Panc1 (cell line): ENCODE measurements at regions not wholly inside any gene's neighbourhood (a gene's known extent, or its start where the extent isn't known, plus 50 kb on each side); places are given as distances from the start of the nearest gene placed in this dataset.

Experiments used
- ATAC-seq: fragments of 200-7000 bp; cut with Tn5 transposase; 2 replicates; pipeline ENCODE4 v1.9.1; 2020; ENCODE audit warnings: mild to moderate bottlenecking, moderate library complexity
- BruUV-seq: library from RNA; stranded (reverse); fragments of 400-500 nt; replicated peaks from 2 replicates; lab custom pipeline; 2021; lab: Mats Ljungman, UMichigan
- CTCF ChIA-PET: fragments of 300-600 bp; sonication (Branson Sonifier 250); formaldehyde crosslinking; loops from one replicate; lab custom pipeline; 2022; ENCODE audit warnings: antibody characterized with exemption; lab: Charles Lee
- POLR2A ChIA-PET: fragments of 300-600 bp; sonication (Branson Sonifier 250); formaldehyde crosslinking; loops from one replicate; lab custom pipeline; 2022; ENCODE audit warnings: antibody characterized with exemption; lab: Charles Lee
- DNase-seq: peaks from one replicate; pipeline ENCODE4 v3.0.0-alpha.2; 2010; ENCODE audit warnings: low read depth, low spot score
- H3K27ac ChIP-seq: 2 replicates; pipeline ENCODE4 v1.5.1; 2011; ENCODE audit warnings: mild to moderate bottlenecking, low read length, inconsistent platforms
- H3K27me3 ChIP-seq: fragments of 200-500 bp; sonication (Bioruptor generic); 2 replicates; pipeline ENCODE4 v1.6.0; 2014; ENCODE audit warnings: low read length, inconsistent platforms; ENCODE audit not compliant: control insufficient read depth, insufficient read depth
- H3K36me3 ChIP-seq: fragments of 200-500 bp; sonication (Bioruptor generic); 2 replicates; pipeline ENCODE4 v1.5.1; 2014; ENCODE audit warnings: inconsistent platforms, mild to moderate bottlenecking, low read length, moderate library complexity; ENCODE audit not compliant: control insufficient read depth, insufficient read depth
- H3K4me1 ChIP-seq: 2 replicates; pipeline ENCODE4 v1.5.1; 2011; ENCODE audit warnings: inconsistent platforms, mild to moderate bottlenecking, low read length, moderate library complexity; ENCODE audit not compliant: control insufficient read depth, insufficient read depth
- H3K4me3 ChIP-seq, 2 experiments: 2 replicates each; pipeline ENCODE4 v1.5.1; 2011 to 2012; ENCODE audit warnings: low read depth in 2 of 2, low read length in 2 of 2, mild to moderate bottlenecking in 2 of 2, inconsistent platforms in 1 of 2, moderate library complexity in 1 of 2
- H3K9me3 ChIP-seq: fragments of 200-500 bp; sonication (Bioruptor generic); 2 replicates; pipeline ENCODE4 v1.5.1; 2014; ENCODE audit warnings: low read depth, mild to moderate bottlenecking, inconsistent platforms, low read length, moderate library complexity; ENCODE audit not compliant: control insufficient read depth, insufficient read depth
- POLR2AphosphoS5 ChIP-seq: IDR thresholded peaks from 2 replicates; pipeline ENCODE4 v1.6.1; 2012; ENCODE audit warnings: mild to moderate bottlenecking, low read depth, low read length, moderate library complexity
- SIN3A ChIP-seq: IDR thresholded peaks from 2 replicates; pipeline ENCODE4 v1.6.1; 2012; ENCODE audit warnings: low read depth, mild to moderate bottlenecking, low read length, moderate library complexity, borderline replicate concordance; ENCODE audit not compliant: insufficient read depth
- TCF7L2 ChIP-seq: IDR thresholded peaks from 2 replicates; pipeline ENCODE4 v1.6.1; 2011; ENCODE audit warnings: mild to moderate bottlenecking, low read depth, low read length, inconsistent platforms
- in situ Hi-C: cut with HindIII; loops from 2 replicates; pipeline ENCODE4 v1.10.0; 2016; ENCODE audit warnings: low sequenced_read_pairs, low pct_unique_long_range_greater_than_20kb
- intact Hi-C: fragments of 100-400 bp; cut with micrococcal nuclease; formaldehyde crosslinking; loops from one replicate; pipeline ENCODE4 v1.10.0; 2022; ENCODE audit not compliant: unreplicated experiment
- TF ChIP-seq, protein P1 (sequence below): fragments of 450-650 bp; IDR thresholded peaks from 2 replicates; pipeline ENCODE4 v1.5.1; 2017; ENCODE audit warnings: mild to moderate bottlenecking
- TF ChIP-seq, protein P2 (sequence below), 2 experiments: IDR thresholded peaks; 2 replicates each; pipeline ENCODE4 v1.6.1; 2011 to 2012; ENCODE audit warnings: low read depth in 2 of 2, control low read depth in 1 of 2, low read length in 1 of 2, mild to moderate bottlenecking in 1 of 2, moderate library complexity in 1 of 2; ENCODE audit not compliant: insufficient read depth in 1 of 2

DNA sequence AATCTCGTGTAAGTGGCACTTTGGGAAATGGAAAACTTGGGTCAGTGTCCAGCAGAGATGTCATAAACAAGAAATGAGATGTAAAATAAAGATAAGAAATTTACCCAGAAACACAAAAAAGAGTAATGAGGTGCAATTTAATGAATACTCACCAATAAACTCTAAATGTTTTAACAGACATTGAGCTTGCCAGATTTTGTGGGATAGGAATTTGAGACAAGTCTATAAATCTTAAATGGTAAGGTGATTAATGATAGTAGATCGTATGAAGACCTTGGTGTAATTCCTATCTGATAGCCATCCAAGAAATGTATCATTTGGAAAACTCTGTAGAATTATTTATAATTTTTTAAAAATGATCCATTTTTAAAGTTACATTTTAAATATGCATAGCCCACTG, 682.4 kb downstream of the MAT2B start:
- no TSS peak for BruUV-seq
- TF ChIP-seq, protein P1, sequence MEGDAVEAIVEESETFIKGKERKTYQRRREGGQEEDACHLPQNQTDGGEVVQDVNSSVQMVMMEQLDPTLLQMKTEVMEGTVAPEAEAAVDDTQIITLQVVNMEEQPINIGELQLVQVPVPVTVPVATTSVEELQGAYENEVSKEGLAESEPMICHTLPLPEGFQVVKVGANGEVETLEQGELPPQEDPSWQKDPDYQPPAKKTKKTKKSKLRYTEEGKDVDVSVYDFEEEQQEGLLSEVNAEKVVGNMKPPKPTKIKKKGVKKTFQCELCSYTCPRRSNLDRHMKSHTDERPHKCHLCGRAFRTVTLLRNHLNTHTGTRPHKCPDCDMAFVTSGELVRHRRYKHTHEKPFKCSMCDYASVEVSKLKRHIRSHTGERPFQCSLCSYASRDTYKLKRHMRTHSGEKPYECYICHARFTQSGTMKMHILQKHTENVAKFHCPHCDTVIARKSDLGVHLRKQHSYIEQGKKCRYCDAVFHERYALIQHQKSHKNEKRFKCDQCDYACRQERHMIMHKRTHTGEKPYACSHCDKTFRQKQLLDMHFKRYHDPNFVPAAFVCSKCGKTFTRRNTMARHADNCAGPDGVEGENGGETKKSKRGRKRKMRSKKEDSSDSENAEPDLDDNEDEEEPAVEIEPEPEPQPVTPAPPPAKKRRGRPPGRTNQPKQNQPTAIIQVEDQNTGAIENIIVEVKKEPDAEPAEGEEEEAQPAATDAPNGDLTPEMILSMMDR = no peak

DNA sequence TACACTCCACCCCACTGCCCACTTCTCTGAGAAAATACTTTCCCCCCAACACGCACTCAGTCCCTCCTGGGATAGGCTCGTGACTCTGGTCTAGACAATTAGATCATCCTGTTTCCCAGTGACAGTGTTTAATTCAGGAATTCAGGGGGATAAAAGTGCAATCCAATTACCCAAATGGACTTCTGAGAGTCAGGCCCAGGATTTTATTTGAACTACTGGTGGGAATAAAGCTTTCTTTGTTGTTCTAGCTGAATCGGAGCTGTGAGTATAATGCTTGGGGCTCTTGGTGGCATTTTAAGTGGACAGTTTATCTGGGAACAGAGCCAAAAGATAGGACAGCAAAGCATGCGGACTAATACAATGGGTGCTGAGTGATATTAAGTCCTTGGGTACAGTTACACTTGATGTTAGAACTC, 683.3 kb downstream of the MAT2B start:
- H3K4me3 ChIP-seq = no peak overlapping the region
- no peaks in the 10 kb centered on the region for H3K4me1 ChIP-seq
- H3K27ac ChIP-seq = no peak overlapping the region
- intact Hi-C loops (no loop called here), in situ Hi-C loops (no loop called here)
- no peak for DNase-seq
- no TSS peak for BruUV-seq
- POLR2A ChIA-PET = no interaction called here
- TF ChIP-seq, protein P1 = no peak
- TF ChIP-seq POLR2AphosphoS5 = no peak
- TF ChIP-seq SIN3A = no peak
- TF ChIP-seq, protein P2, sequence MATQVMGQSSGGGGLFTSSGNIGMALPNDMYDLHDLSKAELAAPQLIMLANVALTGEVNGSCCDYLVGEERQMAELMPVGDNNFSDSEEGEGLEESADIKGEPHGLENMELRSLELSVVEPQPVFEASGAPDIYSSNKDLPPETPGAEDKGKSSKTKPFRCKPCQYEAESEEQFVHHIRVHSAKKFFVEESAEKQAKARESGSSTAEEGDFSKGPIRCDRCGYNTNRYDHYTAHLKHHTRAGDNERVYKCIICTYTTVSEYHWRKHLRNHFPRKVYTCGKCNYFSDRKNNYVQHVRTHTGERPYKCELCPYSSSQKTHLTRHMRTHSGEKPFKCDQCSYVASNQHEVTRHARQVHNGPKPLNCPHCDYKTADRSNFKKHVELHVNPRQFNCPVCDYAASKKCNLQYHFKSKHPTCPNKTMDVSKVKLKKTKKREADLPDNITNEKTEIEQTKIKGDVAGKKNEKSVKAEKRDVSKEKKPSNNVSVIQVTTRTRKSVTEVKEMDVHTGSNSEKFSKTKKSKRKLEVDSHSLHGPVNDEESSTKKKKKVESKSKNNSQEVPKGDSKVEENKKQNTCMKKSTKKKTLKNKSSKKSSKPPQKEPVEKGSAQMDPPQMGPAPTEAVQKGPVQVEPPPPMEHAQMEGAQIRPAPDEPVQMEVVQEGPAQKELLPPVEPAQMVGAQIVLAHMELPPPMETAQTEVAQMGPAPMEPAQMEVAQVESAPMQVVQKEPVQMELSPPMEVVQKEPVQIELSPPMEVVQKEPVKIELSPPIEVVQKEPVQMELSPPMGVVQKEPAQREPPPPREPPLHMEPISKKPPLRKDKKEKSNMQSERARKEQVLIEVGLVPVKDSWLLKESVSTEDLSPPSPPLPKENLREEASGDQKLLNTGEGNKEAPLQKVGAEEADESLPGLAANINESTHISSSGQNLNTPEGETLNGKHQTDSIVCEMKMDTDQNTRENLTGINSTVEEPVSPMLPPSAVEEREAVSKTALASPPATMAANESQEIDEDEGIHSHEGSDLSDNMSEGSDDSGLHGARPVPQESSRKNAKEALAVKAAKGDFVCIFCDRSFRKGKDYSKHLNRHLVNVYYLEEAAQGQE (IDR thresholded peaks at IDR 0.05; ENCODE audit: insufficient read depth in 1 of 2, low read depth in 2 of 2, low read length in 1 of 2) = no peak
- no peak for TF ChIP-seq TCF7L2
- H3K27me3 ChIP-seq = no peaks in the 10 kb centered on the region
- H3K9me3 ChIP-seq = no peaks in the 10 kb centered on the region
- H3K36me3 ChIP-seq = no peaks in the 10 kb centered on the region
- ATAC-seq = no peak
- CTCF ChIA-PET = no interaction called here

More for the DNA sequence above, 682.4 kb downstream of the MAT2B start:
- ATAC-seq (no peak), DNase-seq (no peak)
- intact Hi-C loops = no loop called here
- no peaks in the 10 kb centered on the region for H3K9me3 ChIP-seq
- ChIA-PET POLR2A (no interaction called here), CTCF (no interaction called here)
- no peak overlapping the region for H3K27ac ChIP-seq
- no peaks in the 10 kb centered on the region for H3K36me3 ChIP-seq
- no peaks in the 10 kb centered on the region for H3K27me3 ChIP-seq
- H3K4me1 ChIP-seq = no peaks in the 10 kb centered on the region
- in situ Hi-C loops = no loop called here
- no peak overlapping the region for H3K4me3 ChIP-seq

DNA sequence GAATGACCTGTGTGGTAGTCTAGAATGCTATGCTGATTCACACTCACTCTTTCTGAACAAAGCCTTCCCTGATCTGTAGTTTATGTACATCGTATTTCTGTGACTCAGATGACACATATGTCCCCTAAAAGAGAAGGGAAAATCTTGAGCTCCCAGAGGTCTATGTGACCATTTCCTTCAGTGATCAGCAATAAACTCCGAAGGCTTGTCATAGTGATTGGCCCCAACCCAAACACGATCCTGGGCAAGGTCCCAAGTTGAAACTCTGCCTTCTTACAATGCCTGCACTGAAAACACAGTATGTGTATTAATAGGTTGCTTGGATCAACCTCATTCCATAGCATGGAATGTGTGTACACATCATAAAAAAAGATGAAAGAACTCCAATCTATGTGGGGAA, 685.8 kb downstream of the MAT2B start:
- CTCF ChIA-PET = no interaction called here
- DNase-seq = no peak
- TF ChIP-seq POLR2AphosphoS5 (no peak), TCF7L2 (no peak), SIN3A (no peak)
- TF ChIP-seq, protein P1 = no peak
- TF ChIP-seq, protein P2 (IDR thresholded peaks at IDR 0.05; ENCODE audit: insufficient read depth in 1 of 2, low read depth in 2 of 2, low read length in 1 of 2) = no peak
- H3K36me3 ChIP-seq = no peaks in the 10 kb centered on the region
- intact Hi-C loops = no loop called here
- H3K9me3 ChIP-seq = no peaks in the 10 kb centered on the region
- no peaks in the 10 kb centered on the region for H3K4me1 ChIP-seq
- H3K27me3 ChIP-seq = no peaks in the 10 kb centered on the region
- ATAC-seq = no peak
- H3K4me3 ChIP-seq = no peak overlapping the region
- POLR2A ChIA-PET = no interaction called here
- no TSS peak for BruUV-seq
- no peak overlapping the region for H3K27ac ChIP-seq
- in situ Hi-C loops = no loop called here
